ENCODE measurements at regions not wholly inside any gene's neighbourhood (a gene's known extent, or its start where the extent isn't known, plus 50 kb on each side); places are given as distances from the start of the nearest gene placed in this dataset.

DNA sequence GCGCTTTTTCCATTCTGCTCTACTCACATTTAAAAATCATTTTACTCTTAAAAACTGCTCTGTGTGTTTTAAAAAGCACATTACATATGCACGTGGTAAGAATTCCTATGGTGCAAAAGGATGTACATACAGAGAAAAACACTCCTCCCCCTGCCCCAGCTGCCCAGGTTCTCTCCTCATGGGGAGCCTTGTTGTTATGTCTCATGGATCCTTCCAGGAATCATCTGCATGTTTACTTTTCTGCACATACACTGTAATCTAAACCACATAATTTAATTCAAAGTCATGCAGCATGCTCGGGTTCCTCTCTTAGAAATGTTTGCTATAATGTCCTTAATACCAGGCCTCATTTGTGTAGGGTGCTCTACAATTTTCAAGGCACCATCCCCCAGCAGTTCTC lies 243.3 kb downstream of the LOXHD1 start:
- no peaks in the 10 kb centered on the region for H3K9me3 Mint-ChIP-seq
- TF ChIP-seq, protein P1, sequence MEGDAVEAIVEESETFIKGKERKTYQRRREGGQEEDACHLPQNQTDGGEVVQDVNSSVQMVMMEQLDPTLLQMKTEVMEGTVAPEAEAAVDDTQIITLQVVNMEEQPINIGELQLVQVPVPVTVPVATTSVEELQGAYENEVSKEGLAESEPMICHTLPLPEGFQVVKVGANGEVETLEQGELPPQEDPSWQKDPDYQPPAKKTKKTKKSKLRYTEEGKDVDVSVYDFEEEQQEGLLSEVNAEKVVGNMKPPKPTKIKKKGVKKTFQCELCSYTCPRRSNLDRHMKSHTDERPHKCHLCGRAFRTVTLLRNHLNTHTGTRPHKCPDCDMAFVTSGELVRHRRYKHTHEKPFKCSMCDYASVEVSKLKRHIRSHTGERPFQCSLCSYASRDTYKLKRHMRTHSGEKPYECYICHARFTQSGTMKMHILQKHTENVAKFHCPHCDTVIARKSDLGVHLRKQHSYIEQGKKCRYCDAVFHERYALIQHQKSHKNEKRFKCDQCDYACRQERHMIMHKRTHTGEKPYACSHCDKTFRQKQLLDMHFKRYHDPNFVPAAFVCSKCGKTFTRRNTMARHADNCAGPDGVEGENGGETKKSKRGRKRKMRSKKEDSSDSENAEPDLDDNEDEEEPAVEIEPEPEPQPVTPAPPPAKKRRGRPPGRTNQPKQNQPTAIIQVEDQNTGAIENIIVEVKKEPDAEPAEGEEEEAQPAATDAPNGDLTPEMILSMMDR (IDR thresholded peaks at IDR 0.05), result no peak
- DNase-seq, result no peak
- peaks cover 38% of the 10 kb centered on the region for H3K27me3 Mint-ChIP-seq (ENCODE audit: insufficient read depth)
- no peaks in the 10 kb centered on the region for H3K36me3 Mint-ChIP-seq (ENCODE audit: low read depth)
- H3K4me3 Mint-ChIP-seq, result no peak overlapping the region
- H3K4me1 Mint-ChIP-seq (ENCODE audit: low read depth), result no peaks in the 10 kb centered on the region; the same call in 1 of the 2 replicates
- H3K27ac Mint-ChIP-seq, result no peak overlapping the region

DNA sequence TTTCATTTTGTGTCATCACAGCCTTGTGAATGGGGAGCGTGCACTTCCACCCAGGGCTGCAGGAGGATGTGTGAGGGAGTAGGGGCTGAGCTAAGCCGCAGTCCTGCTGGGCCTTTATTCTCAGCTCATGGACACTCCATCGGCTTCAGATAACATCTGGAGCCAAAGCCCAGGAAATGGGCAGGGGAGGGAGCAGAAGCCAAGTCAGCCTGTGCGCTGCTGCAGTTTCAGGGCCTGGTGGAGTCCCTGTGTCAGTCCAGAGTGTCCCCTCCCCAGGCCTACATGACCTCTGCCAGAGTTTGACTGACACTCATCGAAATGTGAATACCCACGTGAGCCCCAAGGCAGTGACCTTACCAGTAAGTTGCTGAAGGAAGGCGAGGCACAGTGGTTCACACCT lies 242.2 kb downstream of the LOXHD1 start:
- TF ChIP-seq, protein P1 (IDR thresholded peaks at IDR 0.05), result no peak
- no peaks in the 10 kb centered on the region for H3K36me3 Mint-ChIP-seq (ENCODE audit: low read depth)
- no peak overlapping the region for H3K27ac Mint-ChIP-seq
- H3K9me3 Mint-ChIP-seq, result no peaks in the 10 kb centered on the region
- H3K4me3 Mint-ChIP-seq, result no peak overlapping the region
- H3K4me1 Mint-ChIP-seq (ENCODE audit: low read depth), result no peaks in the 10 kb centered on the region; the same call in 1 of the 2 replicates
- peaks cover 43% of the 10 kb centered on the region for H3K27me3 Mint-ChIP-seq (ENCODE audit: insufficient read depth)
- DNase-seq, result no peak

DNA sequence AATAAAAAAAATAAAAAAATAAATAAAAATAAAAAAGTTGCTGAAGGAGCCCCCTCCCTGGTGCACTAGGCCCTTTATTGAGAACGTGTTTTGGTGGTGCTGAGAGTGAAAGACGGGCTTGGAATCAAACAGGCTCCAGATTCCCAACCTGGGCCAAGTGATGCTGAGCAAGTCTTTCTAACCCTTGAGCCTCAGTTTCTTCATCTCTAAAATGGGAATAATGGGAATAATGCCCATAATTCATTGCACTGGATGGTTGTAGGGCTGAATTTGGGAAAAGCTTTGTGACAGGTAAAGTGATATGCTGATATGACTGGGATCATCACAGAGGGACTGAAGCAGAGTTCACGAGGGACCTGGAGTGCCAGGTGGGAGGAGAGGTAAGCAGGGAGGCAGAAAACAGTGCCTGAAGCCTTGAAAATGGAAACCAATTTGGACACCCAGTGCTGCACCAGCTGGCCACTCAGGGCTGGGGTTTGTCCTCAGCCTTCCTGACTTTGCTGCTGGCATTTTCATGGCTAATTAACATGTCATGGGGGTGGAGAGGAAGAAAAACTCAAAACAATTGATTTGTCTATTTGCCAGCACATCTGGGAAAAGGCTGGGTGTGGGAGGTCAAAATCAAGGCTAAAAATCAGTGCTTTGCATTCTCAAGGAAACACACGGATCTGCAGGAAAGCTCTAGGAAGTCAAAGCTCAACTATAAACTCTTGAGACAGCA lies 241.3 kb downstream of the LOXHD1 start:
- H3K27me3 Mint-ChIP-seq (ENCODE audit: insufficient read depth), result peaks cover 42% of the 10 kb centered on the region
- no peaks in the 10 kb centered on the region for H3K9me3 Mint-ChIP-seq
- H3K4me3 Mint-ChIP-seq, result no peak overlapping the region
- no peak overlapping the region for H3K27ac Mint-ChIP-seq
- H3K4me1 Mint-ChIP-seq (ENCODE audit: low read depth), result no peaks in the 10 kb centered on the region; the same call in 1 of the 2 replicates
- TF ChIP-seq, protein P1 (IDR thresholded peaks at IDR 0.05), result no peak
- H3K36me3 Mint-ChIP-seq (ENCODE audit: low read depth), result no peaks in the 10 kb centered on the region
- no peak for DNase-seq

DNA sequence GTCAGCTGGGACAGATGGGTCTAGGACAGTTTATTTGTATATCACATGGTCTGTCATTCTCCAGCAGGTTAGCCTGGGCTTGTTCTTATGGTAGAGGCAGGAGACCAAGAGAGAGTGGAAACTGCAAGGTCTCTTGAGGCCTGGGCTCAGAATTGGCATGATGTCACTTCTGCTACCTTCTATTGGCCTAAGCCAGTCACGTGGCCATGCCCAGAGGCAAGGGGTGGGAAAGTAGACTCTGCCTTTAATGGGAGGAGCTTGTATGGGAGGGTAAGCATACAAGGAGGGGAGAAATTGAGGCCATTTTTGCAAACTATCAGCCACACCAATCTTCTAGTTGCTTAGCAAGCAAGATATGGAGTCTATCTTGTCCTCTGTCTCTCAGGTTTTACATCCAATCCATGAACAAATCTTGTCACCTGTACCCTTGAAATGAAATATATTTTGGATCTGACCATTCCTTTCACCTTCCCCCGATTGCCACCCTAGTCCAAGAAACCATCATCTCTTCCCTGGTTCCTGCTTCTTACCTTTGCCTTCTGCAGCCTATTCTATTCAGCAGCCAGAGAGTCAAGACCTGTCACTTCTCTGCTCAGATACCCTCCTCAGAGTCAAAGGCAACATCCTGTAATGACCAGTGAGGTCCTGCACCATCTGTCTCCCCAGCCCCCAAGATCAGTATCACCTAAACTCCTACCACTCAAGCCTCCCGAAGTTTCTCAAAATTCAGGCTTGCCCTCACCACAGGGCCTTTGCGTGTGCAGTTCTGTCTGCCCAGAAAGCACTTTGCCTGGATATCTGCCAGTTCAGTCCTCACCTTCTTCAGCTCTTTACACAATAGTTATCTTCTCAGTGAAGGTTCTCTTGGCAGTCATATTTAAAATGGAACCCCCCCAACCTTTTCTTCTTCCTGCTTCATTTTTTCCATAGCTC lies 240.0 kb downstream of the LOXHD1 start:
- DNase-seq, result no peak
- no peaks in the 10 kb centered on the region; the same call in 1 of the 2 replicates for H3K4me1 Mint-ChIP-seq (ENCODE audit: low read depth)
- no peak overlapping the region for H3K4me3 Mint-ChIP-seq
- no peaks in the 10 kb centered on the region for H3K9me3 Mint-ChIP-seq
- H3K36me3 Mint-ChIP-seq (ENCODE audit: low read depth), result no peaks in the 10 kb centered on the region
- no peak overlapping the region for H3K27ac Mint-ChIP-seq
- TF ChIP-seq, protein P1 (IDR thresholded peaks at IDR 0.05), result no peak
- H3K27me3 Mint-ChIP-seq (ENCODE audit: insufficient read depth), result peaks cover 42% of the 10 kb centered on the region

DNA sequence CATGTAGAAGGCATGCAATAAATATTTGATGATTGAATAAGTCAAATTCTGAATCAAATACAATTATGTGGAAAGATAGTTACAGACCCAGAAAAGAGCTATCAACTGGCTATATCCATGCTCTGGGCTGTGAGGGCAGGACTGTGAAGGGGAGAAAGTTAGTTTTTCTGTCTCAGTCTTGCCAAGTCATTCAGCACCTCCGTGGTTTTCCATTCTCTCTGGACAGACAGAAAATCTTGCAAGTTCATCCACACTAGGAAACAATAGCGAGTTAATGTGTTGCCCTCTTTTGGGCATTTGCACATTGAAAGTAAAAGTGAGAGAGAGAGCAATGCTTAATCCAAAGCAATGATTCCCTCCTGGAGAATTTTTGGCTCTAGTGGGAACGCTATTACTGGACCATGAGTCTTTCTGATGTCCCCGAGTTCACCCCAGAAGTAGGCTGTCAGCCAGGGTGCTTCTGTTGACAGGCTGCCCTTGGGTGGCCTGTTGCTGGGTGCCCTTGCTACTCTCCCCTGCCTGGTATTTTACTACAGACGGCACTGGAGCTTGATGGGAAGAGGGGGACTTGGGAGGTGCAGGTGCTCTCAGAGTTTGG lies 238.3 kb downstream of the LOXHD1 start:
- no peaks in the 10 kb centered on the region for H3K36me3 Mint-ChIP-seq (ENCODE audit: low read depth)
- H3K9me3 Mint-ChIP-seq, result no peaks in the 10 kb centered on the region
- peaks cover 36% of the 10 kb centered on the region for H3K27me3 Mint-ChIP-seq (ENCODE audit: insufficient read depth)
- H3K4me1 Mint-ChIP-seq (ENCODE audit: low read depth), result no peaks in the 10 kb centered on the region; the same call in 1 of the 2 replicates
- H3K27ac Mint-ChIP-seq, result no peak overlapping the region
- no peak overlapping the region for H3K4me3 Mint-ChIP-seq
- no peak for DNase-seq
- TF ChIP-seq, protein P1 (IDR thresholded peaks at IDR 0.05), result no peak
